Motor neuron (in vitro differentiated cells): ENCODE measurements at regions not wholly inside any gene's neighbourhood (a gene's known extent, or its start where the extent isn't known, plus 50 kb on each side); places are given as distances from the start of the nearest gene placed in this dataset.
A peak's percentile ranks its signal among the peaks of the same experiment; 100 is the strongest.

Experiments used
- ATAC-seq, 8 experiments: fragments of 200-7000 bp; cut with Tn5 transposase; replicated peaks in 6 of 8; 2 replicates each; pipeline ENCODE4 v1.8.0; 2021; ENCODE audit warnings: mild to moderate bottlenecking in 8 of 8, moderate library complexity in 8 of 8
- H3K27ac ChIP-seq, 2 donors: fragments of 250-450 bp; sonication (Bioruptor Pico); 2 replicates each; pipeline ENCODE4 v1.9.0; 2021; ENCODE audit warnings: antibody characterized with exemption in 2 of 2, mild to moderate bottlenecking in 2 of 2, moderate library complexity in 1 of 2
- H3K4me1 ChIP-seq, 2 donors: fragments of 250-450 bp; sonication (Bioruptor Pico); replicated peaks in 1 of 2; 2 replicates each; pipeline ENCODE4 v1.6.1; 2021; ENCODE audit warnings: antibody characterized with exemption in 2 of 2, mild to moderate bottlenecking in 2 of 2, moderate library complexity in 1 of 2
- H3K4me3 ChIP-seq, 5 donors: fragments of 250-450 bp; sonication (Bioruptor Pico); 2 replicates each; pipeline ENCODE4 v1.9.0; 2021; ENCODE audit warnings: antibody characterized with exemption in 5 of 5, mild to moderate bottlenecking in 5 of 5, moderate library complexity in 4 of 5
- WGBS, 10 experiments: fragments of 450-650 bp; shearing (Covaris generic); methylation state at CpG; one replicate each; pipeline ENCODE4 v1.0.0; 2022; 5-methylcytosine and 5-hydroxymethylcytosine counted together
- in situ Hi-C, 9 experiments: fragments of 400-800 bp; cut with MboI; loops; one replicate each; pipeline ENCODE4 v1.15.0; 2021; ENCODE audit warnings: low sequenced_read_pairs in 9 of 9, low pct_unique_long_range_greater_than_20kb in 2 of 9; ENCODE audit not compliant: unreplicated experiment in 9 of 9

GRCh38 chr1:106027871-106028270 is 1028.6 kb upstream of the PRMT6 start:
- no peak overlapping the region for H3K4me3 ChIP-seq
- H3K27ac ChIP-seq = no peak overlapping the region
- in situ Hi-C loops = no loop called here
- whole genome bisulfite sequencing, 10 experiments = 17 to 100% (median 85%) methylated on average over 2 of the region's 2 CpGs; no CpG with 5 or more reads in 2 of the 10 experiments
- ATAC-seq = no peak
- no peaks in the 10 kb centered on the region for H3K4me1 ChIP-seq

GRCh38 chr1:106037526-106037925 is 1018.9 kb upstream of the PRMT6 start:
- no peak overlapping the region for H3K27ac ChIP-seq
- in situ Hi-C loops = no loop called here
- no peak for ATAC-seq

GRCh38 chr1:106038260-106038659 is 1018.2 kb upstream of the PRMT6 start:
- Histone ChIP-seq H3K4me3 (no peak overlapping the region), H3K27ac (no peak overlapping the region), H3K4me1 (no peaks in the 10 kb centered on the region)
- WGBS, 10 experiments = 0 to 100% (median 100%) methylated on average over 1 of the region's 1 CpG; no CpG with 5 or more reads in 2 of the 10 experiments
- ATAC-seq = no peak
- in situ Hi-C loops = no loop called here

More at GRCh38 chr1:106037526-106037925, 1018.9 kb upstream of the PRMT6 start:
- no peak overlapping the region for H3K4me3 ChIP-seq
- H3K4me1 ChIP-seq = no peaks in the 10 kb centered on the region

- WGBS, 10 experiments = 25 to 100% (median 88%) methylated on average over 1 to 2 of the region's 2 CpGs
- Histone ChIP-seq H3K4me3 (no peak overlapping the region), H3K4me1 (no peaks in the 10 kb centered on the region), H3K27ac (no peak overlapping the region)
- ATAC-seq = no peak
- in situ Hi-C loops = no loop called here
Measured at GRCh38 chr1:106043971-106044370, 1012.5 kb upstream of the PRMT6 start.

GRCh38 chr1:106047210-106047609 is 1009.3 kb upstream of the PRMT6 start:
- H3K27ac ChIP-seq = no peak overlapping the region
- no peak overlapping the region for H3K4me3 ChIP-seq
- in situ Hi-C loops = no loop called here
- ATAC-seq = no peak
- WGBS, 10 experiments = 0 to 96% (median 88%) methylated on average over 2 to 3 of the region's 3 CpGs; no CpG with 5 or more reads in 1 of the 10 experiments
- H3K4me1 ChIP-seq = no peaks in the 10 kb centered on the region

DNA sequence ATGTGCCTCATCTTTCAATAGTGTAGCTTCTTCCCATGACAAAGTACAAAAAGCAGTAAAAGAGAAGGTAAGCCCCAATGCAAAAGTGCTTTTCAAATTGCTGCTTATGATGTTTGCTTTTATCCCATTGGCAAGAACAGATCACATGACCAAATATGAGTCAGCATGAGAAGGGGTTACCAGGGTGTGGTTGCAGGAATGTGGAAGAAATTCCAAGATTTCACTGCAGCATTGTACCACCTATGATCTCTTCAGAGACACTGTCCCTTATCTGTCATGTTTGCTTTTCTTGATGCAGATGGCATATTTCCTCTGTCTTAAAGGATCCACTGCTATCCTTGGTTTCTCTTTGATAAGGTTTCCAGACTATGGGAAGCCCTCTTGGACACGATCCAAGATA is 1006.9 kb upstream of the PRMT6 start:
- in situ Hi-C loops = no loop called here

DNA sequence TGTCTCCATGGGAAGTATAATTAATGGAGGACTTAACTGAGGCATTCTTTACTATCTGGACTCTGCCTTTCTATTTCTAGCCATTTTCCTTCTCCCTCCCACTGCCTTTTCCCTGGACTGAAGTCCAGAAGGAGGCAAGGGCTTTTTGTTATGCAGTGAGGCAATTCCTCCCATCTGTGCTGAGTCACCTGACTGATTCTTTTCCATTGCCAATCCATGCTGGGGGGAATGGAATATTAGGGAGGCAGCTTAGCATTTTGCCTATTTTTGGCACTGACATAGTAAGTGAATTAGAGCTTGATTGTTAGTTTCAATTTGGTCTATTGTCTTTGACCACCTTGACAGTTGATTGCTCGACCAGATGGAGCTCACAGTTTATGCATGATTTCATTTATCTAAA is 1000.6 kb upstream of the PRMT6 start:
- 0 to 90% (median 75%) methylated on average over 1 of the region's 1 CpG; no CpG with 5 or more reads in 1 of the 10 experiments for WGBS, 10 experiments
- Histone ChIP-seq H3K4me1 (no peaks in the 10 kb centered on the region), H3K27ac (no peak overlapping the region), H3K4me3 (no peak overlapping the region)
- in situ Hi-C loops = no loop called here
- ATAC-seq = peak in 2 of 8 experiments; percentile 63 to 66

More for the DNA sequence above, 1006.9 kb upstream of the PRMT6 start:
- 0 to 80% (median 59%) methylated on average over 1 of the region's 1 CpG; no CpG with 5 or more reads in 2 of the 10 experiments for WGBS, 10 experiments
- no peak overlapping the region for H3K4me3 ChIP-seq
- H3K4me1 ChIP-seq = no peaks in the 10 kb centered on the region
- ATAC-seq = peak in 1 of 8 experiments; percentile 38
- H3K27ac ChIP-seq = no peak overlapping the region

DNA sequence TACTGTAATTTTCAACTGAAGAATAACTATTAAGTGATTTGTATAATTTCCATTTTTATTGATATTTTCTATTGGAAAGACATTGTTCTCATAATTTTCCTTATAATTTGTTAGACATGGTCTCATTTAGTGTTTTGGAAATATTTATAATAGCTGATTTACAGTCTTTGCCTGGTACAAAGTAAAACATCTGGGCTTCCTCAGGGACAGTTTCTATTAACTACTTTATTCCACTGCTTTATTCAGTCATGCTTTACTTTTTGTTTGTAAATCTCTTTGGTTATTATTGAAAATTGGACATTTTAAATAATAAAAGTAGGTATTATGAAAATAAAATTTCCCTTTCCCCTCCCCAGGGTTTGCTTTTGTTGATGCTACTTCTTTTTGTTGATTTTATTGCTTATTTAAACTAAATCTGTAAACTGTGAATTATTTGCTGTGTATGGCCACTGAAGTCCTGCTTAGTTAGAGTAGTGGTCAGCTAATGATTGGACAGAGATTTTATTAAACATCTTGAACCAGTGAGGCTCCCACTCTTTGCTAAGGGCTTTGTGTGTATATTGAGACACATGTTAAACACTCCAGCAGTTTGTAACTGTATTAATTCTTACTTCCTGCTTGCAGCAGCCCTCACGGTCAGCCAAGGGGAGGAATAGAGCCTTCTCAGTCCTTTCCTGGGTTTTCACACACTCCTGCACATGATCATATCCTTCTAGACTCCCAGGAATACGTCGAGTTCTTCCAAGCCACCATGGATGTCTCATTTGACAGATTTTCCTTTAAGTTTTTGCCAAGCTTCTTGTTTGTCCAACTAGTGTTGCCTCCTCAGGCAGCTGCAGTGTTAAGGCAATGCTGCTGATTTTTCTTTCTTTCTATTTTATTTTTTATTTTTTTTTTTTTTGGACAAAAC is 994.6 kb upstream of the PRMT6 start:
- Histone ChIP-seq H3K4me3 (no peak overlapping the region), H3K4me1 (peaks cover 26 to 31% of the 10 kb centered on the region in 2 donors), H3K27ac (no peak overlapping the region)
- peak in 2 of 8 experiments; percentile 12 to 13 for ATAC-seq
- WGBS, 10 experiments = 0 to 92% (median 72%) methylated on average over 1 to 3 of the region's 3 CpGs; no CpG with 5 or more reads in 1 of the 10 experiments
- in situ Hi-C loops = no loop called here

- no peak overlapping the region for H3K27ac ChIP-seq
- H3K4me1 ChIP-seq = peaks cover 26 to 31% of the 10 kb centered on the region in 2 donors
- no peak overlapping the region for H3K4me3 ChIP-seq
- in situ Hi-C loops = no loop called here
- 14 to 79% (median 40%) methylated on average over 1 of the region's 1 CpG; no CpG with 5 or more reads in 2 of the 10 experiments for WGBS, 10 experiments
- peak in 5 of 8 experiments; percentile 95 to 98 (median 96) for ATAC-seq
Measured at GRCh38 chr1:106063510-106063909, 993.0 kb upstream of the PRMT6 start.

DNA sequence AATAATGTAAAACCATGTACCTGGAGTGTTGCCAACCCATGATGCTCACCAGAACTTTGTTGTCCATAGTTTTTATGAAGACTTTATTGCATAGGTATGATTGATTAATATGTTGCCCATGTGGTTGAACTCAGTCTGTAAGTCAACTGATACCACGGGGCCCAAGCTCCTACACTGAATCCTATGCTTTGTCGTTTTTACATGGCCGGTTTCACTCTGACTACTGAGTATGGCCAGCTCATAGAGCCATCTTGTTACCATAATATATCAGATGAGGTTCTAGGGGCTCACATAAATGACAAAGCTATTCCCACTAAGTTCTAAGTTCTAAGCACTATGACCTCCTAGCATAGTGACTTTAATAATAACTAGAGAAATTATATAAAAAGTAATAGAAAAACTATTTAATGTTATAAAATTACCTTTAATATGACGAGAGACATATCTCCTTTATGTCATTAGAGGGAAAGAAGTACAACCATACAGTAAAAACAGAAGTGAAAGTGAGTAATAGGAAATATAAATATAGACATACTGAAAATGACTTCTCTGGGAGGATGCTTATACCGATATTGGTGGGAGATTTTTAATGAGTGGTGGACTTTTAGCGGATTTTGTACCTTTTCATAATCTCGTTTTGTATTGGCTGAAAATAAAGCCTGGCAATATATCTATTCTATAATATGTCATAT is 983.4 kb upstream of the PRMT6 start:
- ATAC-seq = no peak
- H3K27ac ChIP-seq = no peak overlapping the region
- in situ Hi-C loops = no loop called here
- no peak overlapping the region for H3K4me3 ChIP-seq
- whole genome bisulfite sequencing, 10 experiments = 8 to 98% (median 85%) methylated on average over 3 to 7 of the region's 7 CpGs
- peaks cover 3 to 12% of the 10 kb centered on the region in 2 donors for H3K4me1 ChIP-seq

DNA sequence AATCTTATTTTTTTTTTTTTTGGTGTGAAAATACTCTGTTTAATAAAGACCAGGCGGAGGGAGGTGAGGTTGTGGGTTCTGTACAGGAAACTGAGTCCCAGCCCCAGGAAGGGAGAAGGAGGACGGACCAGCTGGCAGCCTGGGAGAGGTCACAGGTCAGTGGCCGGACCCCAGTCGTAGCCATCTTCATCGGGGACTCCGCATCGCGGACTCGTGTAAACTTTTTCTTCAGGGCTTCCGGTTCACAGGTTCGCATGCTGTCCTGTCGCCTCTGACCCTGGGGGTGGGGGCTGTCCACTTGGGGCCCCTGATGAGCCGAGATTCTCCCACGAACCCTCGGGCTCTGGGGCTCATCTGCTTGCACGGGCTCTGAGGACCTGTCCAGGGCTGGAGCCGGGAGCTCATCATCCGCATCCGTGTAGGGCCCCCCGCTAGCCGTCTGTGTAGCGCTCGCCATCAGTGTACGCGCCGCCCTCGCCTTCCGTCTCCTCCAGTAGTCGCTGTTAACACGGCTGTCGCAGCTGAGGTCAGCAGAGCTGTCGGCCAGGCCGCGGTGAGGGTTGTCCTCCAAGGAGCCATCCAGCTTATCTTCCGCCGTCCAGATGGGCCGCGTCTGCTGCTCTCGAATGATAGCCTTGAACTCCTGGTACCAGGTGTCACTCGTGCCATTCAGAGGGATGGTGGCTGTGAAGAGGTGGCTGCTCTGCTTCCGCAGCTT is 975.7 kb upstream of the PRMT6 start:
- in situ Hi-C loops = no loop called here
- no peak overlapping the region for H3K27ac ChIP-seq
- 4 to 100% (median 84%) methylated on average over 1 to 32 of the region's 41 CpGs for WGBS, 10 experiments
- peak in 1 of 8 experiments; percentile 68 for ATAC-seq
- H3K4me1 ChIP-seq = peaks cover 0 to 3% of the 10 kb centered on the region in 2 donors
- H3K4me3 ChIP-seq = no peak overlapping the region

GRCh38 chr1:106111044-106111443 is 945.4 kb upstream of the PRMT6 start:
- H3K27ac ChIP-seq = no peak overlapping the region
- no peak overlapping the region for H3K4me3 ChIP-seq
- H3K4me1 ChIP-seq = peaks cover 0 to 16% of the 10 kb centered on the region in 2 donors
- in situ Hi-C loops = no loop called here
- ATAC-seq = peak in 4 of 8 experiments; percentile 18 to 85 (median 60)
- 0 to 90% (median 81%) methylated on average over 1 to 2 of the region's 2 CpGs for WGBS, 10 experiments

DNA sequence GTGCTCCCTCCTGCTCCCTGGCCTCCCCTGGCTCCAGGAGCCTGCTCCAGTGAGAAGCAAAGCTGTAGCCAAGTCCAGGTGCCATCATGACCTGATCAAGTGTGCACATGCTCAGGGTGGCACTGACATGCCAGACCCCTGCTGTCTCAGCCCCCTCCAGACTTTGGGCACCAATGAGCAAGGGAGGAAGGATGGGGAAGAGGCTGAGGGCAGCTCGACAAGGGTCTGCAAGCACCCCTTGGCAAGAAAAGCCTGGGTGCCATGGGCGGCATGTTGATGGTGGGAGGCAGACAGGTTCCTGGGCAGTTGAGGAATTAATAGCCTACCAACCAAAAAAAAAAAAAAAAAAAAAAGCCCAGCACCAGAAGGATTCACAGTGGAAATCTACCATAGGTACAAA is 942.6 kb upstream of the PRMT6 start:
- in situ Hi-C loops = no loop called here
- ATAC-seq = no peak
- no peak overlapping the region for H3K27ac ChIP-seq
- peaks cover 0 to 16% of the 10 kb centered on the region in 2 donors for H3K4me1 ChIP-seq
- H3K4me3 ChIP-seq = no peak overlapping the region
- WGBS, 10 experiments = 86 to 100% (median 88%) methylated on average over 1 to 2 of the region's 2 CpGs; no CpG with 5 or more reads in 7 of the 10 experiments
